ENCODE measurements at regions not wholly inside any gene's neighbourhood (a gene's known extent, or its start where the extent isn't known, plus 50 kb on each side); places are given as distances from the start of the nearest gene placed in this dataset.

DNA sequence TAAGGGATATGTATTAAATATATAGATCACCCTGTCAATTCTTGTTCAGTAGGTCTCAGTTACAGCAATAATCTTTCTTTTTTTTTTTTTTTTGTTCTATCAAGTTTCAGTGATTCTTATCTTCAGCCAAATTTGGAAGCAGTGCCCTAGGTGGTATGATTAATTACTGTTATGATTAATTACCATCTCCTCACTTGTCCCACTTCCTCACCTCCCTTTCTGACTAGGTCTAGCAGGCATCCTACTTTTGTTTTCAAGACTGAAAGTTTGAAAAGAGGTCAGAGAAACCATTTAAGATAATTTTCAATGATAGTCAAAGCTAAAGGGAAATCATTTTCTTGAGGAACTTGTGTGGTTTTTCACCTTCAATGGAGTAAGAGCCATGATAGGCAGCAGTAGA lies 144.0 kb upstream of the CNTN4 start:
- no peak for DNase-seq (ENCODE audit: low spot score)

DNA sequence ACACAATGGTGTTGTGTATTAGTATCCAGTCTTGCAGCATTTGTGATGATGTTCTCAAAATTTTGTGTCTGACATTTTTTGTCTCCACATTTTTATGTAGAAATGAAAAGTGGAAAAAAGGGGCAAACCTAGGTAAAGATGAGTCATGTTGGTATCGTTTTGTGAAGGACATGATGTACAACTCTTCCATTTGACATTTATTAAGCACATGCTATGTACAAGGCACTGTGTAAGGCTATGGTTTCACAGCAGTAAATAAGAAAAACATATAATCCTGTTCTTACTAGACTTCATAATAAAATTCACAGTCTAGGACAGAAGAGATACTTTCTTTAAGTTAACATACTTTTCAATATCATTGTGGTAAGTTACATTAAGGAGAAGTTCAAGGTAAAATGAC lies 143.5 kb upstream of the CNTN4 start:
- DNase-seq (ENCODE audit: low spot score): no peak

DNA sequence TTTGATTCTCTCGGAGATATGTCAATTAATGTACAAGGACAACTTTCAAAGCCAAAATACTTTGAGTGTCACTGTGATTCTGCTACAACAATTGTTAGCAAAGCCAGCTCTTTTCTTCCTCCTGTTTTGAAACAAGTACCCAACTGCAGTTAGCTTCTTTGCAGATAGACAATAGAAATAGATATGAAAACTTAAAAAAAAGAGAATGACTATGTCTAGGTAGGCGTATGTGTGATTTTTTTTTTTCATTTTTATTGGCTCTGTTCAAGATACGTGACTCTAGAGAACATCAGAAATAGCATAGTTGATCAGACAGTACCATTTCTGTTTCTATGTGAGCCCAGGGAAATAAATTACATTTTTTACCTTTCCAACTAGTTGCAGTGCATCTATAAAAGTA lies 142.9 kb upstream of the CNTN4 start:
- no peak for DNase-seq (ENCODE audit: low spot score)

DNA sequence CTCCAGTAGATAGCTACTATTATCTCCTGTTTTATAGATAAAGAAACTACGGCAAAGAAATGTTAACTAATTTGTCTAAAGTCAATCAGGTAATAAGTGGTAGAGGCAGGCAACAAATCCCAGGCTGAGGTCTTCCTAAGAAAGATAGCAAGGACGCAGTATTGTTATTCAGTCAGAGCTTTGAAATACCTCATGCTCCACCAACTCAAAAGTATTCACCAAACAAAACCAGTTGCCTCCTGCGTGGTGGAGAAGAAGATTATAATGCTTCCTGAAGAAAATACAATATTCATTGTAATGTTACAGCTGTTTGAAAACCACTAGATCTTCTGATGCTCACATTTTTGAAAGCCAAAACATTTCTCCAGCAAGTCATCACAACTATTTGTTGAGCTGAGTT lies 138.2 kb upstream of the CNTN4 start:
- no peak for DNase-seq (ENCODE audit: low spot score)

DNA sequence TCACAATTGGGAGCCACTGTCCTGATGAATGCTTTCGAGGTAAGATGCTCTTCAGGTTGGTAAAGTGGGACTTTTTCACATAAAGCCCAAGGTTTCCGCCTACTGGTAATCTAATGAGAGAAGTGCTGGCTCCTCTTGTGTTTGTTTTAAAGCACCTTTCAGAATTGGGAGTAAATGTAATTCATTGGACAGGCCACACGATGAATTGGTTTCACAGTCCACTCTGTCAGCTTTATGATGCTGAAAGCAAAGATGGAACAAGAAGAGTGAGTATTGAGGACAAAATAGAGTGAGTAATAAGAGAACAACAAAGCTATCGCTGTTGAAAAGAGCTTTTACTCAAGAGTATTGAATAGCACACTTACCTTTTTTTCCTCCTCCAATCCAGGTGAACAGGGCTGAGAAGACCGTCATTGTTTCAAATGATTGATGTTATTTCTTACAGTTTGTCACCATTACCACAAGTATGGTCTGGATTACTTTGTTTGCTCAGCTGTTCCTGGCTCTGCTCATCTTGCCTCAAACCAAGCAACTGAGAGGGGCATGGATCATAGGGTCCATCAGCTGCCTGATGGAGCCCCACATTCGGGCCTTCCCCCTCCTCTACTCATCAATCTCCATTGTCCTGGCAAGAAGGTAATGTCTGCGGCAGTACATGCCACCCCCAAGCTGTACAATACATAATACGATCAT lies 136.1 kb upstream of the CNTN4 start:
- DNase-seq (ENCODE audit: low spot score): no peak

DNA sequence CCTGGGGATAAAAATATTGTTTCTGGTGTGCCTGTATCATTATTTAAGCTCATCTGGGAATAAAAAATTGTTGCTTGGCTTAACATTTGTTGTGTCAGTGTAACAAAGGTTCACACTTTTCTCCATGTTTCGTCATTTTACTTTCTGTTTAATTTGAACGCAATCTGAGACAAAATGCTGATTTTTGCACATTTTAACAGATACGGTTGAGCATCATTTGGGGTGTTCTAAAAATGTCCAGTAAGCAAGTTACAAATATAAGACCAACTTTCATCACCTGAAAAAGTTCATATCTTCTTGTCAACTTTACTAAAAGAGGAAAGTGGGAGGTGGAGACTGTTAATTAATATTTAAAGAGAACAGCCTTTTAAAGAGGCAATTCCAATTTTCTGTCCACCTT lies 134.8 kb upstream of the CNTN4 start:
- no peak for DNase-seq (ENCODE audit: low spot score)

DNA sequence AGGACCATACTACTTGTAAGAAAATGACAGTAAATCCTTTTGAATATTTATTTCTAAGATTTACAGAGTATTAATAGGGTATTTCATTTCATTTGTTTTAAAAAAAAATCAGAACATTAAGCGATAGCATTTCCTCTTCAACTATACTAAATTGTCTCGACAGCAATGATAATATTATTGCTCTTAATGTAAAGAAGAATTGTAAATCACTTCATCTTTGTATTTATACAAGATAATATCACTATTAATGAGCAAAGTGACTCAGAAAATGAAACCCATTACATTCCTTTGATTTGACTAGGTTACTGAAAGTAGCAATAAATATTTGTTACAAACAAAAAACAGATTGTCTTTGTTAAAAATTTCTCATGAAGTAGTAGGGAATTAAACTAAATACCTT lies 131.1 kb upstream of the CNTN4 start:
- DNase-seq (ENCODE audit: low spot score): no peak

DNA sequence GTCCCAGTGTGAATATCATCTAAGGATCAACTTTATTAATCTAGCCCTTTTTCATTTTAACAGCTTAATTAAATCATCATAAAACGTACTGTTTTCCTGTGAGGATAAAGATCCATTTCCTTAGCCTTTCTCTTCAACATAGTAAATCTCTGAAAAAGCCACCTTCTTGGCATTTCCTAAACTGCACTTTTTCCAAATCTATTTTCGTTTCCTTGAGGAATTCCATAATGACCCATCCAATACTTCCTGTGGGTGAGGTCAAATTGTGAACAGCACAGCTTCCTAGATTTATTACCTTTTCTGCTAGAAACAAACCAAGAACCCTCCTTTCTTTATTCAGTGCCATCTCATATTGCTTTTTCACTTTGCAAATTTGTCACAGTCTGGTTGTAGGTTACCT lies 129.4 kb upstream of the CNTN4 start:
- no peak for DNase-seq (ENCODE audit: low spot score)

DNA sequence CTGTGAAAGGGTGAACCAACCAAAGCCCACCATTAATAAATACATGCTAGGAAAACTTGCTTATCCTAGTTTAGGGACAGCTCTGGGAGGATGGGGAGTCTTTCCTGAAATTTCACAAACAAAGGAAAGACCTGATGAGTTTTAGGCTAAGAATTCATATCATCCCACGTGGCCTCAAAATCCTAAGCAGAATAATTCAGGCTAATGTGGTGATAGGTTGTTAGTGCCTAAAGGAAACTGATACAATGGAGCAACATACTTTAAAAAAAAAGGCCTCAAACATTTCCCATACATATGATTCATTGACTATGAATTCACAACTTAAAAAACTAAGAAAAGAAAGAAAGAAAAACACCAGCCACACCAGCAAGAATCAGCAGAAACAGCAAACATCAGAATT lies 126.9 kb upstream of the CNTN4 start:
- DNase-seq (ENCODE audit: low spot score): no peak

DNA sequence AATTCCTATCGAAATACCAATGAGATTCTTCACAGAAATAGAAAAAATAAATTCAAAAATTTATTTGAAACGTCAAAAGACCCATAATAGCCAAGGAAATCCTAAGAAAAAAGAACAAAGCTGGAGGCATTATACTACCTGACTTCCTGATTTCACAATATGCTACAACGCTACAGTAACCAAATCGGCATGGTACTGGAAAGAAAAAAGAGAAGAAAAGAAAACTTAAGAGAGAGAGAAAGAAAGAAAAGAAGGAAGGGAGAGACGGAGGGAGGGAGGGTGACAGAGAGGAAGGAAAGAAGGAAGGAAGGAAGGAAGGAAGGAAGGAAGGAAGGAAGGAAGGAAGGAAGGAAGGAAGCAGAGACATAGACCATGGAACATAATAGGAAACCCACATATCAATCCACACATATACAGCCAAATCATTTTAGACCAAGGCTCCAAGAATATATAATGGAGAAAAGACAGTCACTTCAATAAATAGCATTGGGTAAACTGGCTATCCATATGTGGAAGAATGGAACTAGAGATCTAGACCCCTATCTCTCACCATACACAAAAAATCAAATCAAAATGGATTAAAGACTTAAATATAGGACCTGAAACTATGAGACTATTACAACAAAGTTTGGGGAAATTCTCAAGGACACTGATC lies 118.6 kb upstream of the CNTN4 start:
- DNase-seq (ENCODE audit: low spot score): no peak

DNA sequence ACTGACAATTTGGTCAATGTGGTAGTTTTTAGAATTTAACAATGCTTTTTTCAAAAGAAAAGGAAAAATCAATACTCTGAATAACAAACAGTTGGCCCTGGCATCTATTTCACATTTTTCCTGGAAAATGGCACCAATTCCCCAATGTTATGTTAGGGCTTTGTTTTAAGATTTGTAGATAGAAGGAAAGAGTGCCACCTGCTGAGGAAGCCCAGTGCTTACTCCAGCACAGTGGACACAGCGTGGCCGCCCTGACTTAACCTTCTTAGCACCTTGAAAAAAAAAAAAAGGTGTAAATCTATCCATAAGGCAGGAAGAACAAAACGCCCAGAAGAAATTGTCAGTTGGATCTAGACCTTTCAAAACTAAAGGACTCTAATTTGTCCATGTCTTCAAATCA lies 110.7 kb upstream of the CNTN4 start:
- no peak for DNase-seq (ENCODE audit: low spot score)

DNA sequence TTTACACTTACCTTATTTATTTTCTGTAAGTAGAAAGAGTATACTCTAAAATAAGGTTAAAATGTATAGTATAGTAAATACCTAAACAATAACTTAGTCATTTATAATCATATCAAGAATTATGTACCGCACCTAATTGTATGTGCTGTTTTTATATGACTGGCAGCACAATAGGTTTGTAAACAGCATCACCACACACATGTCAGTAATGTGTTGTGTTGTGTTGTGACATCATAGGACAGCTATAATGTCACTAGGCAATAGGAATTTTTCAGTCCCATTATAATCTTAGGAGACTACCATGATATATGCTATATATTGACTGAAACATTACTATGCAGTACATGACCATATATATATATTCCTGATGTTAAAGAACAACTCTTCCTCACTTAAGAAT lies 99.9 kb upstream of the CNTN4 start:
- DNase-seq (ENCODE audit: low spot score): no peak

DNA sequence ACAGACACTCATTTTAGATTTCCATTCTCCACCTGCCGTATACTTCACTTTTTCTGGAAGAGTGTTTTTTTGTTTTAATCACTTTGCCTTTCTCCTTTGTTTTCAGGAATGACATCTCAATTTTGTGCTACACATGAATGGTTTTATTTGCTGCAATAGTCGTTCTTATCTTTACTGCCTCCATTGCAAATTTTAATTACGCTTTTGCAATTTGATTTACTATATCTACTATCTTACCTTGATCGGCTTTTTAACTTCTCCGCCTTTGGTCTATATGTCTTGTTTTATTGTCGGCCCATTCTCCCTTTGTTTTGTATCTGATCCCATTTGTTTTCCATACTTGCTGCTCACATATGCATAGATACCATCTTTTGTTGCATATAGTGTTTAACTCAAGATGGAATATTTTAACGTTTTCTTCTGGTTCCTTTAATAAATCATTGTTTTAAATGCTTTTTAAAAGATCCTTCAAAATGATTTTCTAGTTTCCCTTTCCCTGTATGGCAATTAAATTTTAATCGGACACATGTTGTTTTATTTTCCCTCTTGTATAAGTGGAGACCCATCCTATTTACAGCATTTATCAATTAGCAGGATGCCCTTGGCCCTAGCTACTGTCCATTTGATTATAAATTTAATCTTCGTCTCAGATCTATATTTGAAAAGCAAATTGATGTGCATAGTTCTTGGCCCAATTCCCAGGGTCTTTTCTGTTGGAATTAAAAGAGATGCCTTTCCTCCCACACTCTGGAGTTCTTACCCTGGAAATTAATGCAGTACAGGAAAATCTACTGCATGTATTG lies 97.2 kb upstream of the CNTN4 start:
- no peak for DNase-seq (ENCODE audit: low spot score)

DNA sequence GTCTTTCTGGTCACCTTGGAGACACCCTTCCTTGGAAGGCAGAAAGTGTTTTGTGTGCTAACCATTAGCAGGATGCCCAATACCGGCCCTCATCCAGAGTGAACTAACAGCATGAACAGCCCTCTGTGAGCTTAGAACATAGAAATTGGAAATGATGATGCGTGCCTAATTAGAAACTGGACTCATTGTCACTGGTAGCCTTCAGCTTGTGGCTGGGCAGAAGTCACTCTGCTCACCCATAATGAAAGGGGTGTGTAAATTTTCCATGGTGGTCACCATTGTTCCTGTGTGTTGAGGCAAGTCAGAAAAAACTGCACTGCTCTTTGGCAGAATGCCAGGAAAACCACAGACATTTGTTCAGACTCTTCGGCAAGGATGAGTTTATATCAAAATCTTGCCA lies 74.7 kb upstream of the CNTN4 start:
- DNase-seq (ENCODE audit: low spot score): no peak

DNA sequence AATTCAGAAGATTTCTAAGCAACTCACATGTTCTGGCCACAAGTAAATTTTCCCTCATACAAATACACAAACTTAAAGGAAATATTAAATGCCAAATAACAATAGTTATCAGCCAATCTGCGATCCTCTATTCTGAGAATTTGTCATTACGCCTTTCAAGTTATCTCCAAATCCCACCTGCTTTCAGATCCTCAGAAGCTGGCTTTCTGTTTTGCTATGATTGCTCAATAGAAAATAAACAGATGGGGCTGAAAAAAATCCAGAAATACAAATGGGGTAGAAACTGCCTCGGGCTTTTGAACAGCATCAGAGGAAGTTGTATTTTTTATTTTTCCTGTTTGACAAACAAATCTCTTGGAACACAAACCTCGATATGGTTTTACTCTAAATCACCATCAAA lies 74.0 kb upstream of the CNTN4 start:
- DNase-seq (ENCODE audit: low spot score): no peak

DNA sequence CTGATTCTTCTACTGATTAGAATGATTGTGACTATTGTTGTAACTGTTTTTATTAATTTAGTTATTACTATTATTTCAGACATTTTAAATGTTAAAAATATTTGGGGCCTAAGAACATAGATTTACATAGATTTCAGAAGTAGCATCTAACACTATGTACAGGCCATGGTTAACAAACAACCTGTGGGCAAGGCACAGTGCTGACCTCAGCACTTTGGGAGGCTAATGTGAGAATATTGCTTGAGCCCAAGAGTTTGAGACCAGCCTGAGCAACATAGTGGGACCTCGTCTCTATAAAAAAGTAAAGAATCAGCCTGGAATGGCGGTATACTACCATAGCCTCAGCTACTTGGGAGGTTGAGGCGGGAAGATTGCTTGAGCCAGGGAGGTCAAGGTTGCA lies 69.1 kb upstream of the CNTN4 start:
- no peak for DNase-seq (ENCODE audit: low spot score)

DNA sequence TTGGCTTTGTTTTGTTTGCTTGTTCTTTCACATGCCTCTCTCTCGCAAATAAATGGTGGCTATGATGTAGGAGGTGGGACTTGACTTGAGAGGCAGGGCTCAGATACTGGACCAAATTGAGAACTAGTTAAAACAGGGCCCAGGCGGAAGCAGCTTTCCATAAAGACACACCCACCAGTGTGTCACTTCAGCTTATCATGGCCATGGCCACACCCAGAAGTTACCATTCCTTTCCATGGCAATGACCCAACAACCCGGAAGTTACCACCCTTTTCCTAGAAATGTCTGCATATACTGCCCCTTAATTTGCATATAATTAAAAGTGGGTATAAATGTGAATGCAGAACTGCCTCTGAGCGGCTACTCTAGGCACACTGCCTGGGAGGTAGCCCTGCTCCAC lies 62.6 kb upstream of the CNTN4 start:
- DNase-seq (ENCODE audit: low spot score): no peak

DNA sequence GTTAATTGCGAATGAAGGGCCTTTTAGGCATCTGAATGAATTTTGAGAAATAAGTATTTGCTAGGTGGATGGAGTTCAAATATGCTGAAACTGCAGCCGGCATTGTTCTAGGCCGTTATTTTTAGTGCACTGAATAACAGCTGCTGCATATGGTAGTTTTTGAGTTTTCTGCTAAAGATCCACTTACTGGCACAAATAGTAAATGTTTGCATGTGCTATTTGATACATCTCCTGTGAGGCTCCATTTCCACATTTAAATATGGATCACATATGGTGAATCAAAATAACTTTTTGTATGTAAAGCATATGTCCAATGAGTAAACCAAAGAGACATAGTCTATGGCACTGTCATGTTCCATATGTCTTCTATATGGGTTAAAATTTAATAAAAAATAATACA lies 56.7 kb upstream of the CNTN4 start:
- no peak for DNase-seq (ENCODE audit: low spot score)
